Vagina (tissue), 2 donors: ENCODE measurements at regions not wholly inside any gene's neighbourhood (a gene's known extent, or its start where the extent isn't known, plus 50 kb on each side); places are given as distances from the start of the nearest gene placed in this dataset.

Experiments
- DNase-seq, 2 donors: peaks; one replicate each; pipeline ENCODE4 v3.0.0-alpha.2; 2017; ENCODE audit errors: extremely low spot score in 2 of 2
- H3K27ac ChIP-seq: fragments of 200-600 bp; sonication (generic); one replicate; pipeline ENCODE4 v1.5.1; 2019
- H3K27me3 ChIP-seq: fragments of 200-600 bp; sonication (generic); one replicate; pipeline ENCODE4 v1.5.1; 2019
- H3K36me3 ChIP-seq, 2 donors: fragments of 200-600 bp; sonication (generic); one replicate each; pipeline ENCODE4 v1.5.1; 2017 to 2019
- H3K4me1 ChIP-seq: fragments of 200-600 bp; sonication (generic); one replicate; pipeline ENCODE4 v1.5.1; 2019
- H3K4me3 ChIP-seq, 2 donors: fragments of 200-600 bp; sonication (generic); 1 replicate in 1 of 2; 2 replicates in 1 of 2; pipeline ENCODE4 v1.5.1; 2016 to 2019
- H3K9me3 ChIP-seq: fragments of 200-600 bp; sonication (generic); one replicate; pipeline ENCODE4 v1.5.1; 2019
- POLR2A ChIP-seq, 2 donors: fragments of 450-650 bp; IDR thresholded peaks; one replicate each; pipeline ENCODE4 v1.6.1; 2017; ENCODE audit warnings: antibody characterized with exemption in 2 of 2, mild to moderate bottlenecking in 2 of 2, moderate library complexity in 2 of 2
- POLR2AphosphoS5 ChIP-seq, 2 donors: sonication (generic); formaldehyde crosslinking; IDR thresholded peaks; one replicate each; pipeline ENCODE4 v1.9.0; 2017; ENCODE audit warnings: antibody characterized with exemption in 2 of 2, mild to moderate bottlenecking in 2 of 2, low read depth in 1 of 2; ENCODE audit not compliant: insufficient read depth in 1 of 2
- intact Hi-C: fragments of 100-400 bp; cut with DNase I; formaldehyde crosslinking; loops from one replicate; pipeline ENCODE4 v1.15.1; 2023
- TF ChIP-seq, protein P1 (sequence below), 3 experiments: fragments of 450-650 bp in 2 of 3; fragments of 200-600 bp in 1 of 3; sonication (generic) in 1 of 3; IDR thresholded peaks; one replicate each; pipeline ENCODE4 v1.5.1; 2017 to 2019; ENCODE audit warnings: antibody characterized with exemption in 3 of 3, mild to moderate bottlenecking in 2 of 3, moderate library complexity in 2 of 3

GRCh38 chr12:41966916-41967315 lies 177.8 kb downstream of the GXYLT1 start:
- Histone ChIP-seq H3K4me3 (no peak overlapping the region), H3K27me3 (no peaks in the 10 kb centered on the region), H3K27ac (no peak overlapping the region), H3K36me3 (no peaks in the 10 kb centered on the region), H3K9me3 (no peaks in the 10 kb centered on the region), H3K4me1 (peaks cover 5% of the 10 kb centered on the region)
- no peak for DNase-seq
- intact Hi-C loops = no loop called here
- TF ChIP-seq POLR2A (IDR thresholded peaks at IDR 0.05) (no peak), POLR2AphosphoS5 (IDR thresholded peaks at IDR 0.05; ENCODE audit: insufficient read depth in 1 of 2, low read depth in 1 of 2) (no peak)
- TF ChIP-seq, protein P1, sequence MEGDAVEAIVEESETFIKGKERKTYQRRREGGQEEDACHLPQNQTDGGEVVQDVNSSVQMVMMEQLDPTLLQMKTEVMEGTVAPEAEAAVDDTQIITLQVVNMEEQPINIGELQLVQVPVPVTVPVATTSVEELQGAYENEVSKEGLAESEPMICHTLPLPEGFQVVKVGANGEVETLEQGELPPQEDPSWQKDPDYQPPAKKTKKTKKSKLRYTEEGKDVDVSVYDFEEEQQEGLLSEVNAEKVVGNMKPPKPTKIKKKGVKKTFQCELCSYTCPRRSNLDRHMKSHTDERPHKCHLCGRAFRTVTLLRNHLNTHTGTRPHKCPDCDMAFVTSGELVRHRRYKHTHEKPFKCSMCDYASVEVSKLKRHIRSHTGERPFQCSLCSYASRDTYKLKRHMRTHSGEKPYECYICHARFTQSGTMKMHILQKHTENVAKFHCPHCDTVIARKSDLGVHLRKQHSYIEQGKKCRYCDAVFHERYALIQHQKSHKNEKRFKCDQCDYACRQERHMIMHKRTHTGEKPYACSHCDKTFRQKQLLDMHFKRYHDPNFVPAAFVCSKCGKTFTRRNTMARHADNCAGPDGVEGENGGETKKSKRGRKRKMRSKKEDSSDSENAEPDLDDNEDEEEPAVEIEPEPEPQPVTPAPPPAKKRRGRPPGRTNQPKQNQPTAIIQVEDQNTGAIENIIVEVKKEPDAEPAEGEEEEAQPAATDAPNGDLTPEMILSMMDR (IDR thresholded peaks at IDR 0.05) = no peak

DNA sequence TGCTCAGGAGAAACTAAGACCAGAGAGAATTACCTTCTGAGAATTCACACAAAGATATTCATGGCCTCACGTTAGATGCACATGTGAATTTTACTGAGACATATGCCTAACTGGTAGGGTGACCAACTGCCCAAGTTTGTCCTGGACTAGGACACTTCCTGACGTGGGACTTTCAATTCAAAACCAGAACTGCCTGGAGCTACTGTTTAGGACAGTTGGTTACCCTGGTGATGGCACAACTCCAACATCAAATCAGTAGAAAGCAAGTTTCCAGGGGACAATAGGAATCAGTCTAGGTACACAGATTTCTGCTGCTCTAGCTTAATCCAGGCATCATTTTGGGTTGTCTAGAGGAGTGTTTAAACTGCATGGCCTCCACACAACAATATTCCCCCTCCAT lies 178.7 kb downstream of the GXYLT1 start:
- H3K27ac ChIP-seq = no peak overlapping the region
- no peak overlapping the region for H3K4me3 ChIP-seq
- H3K36me3 ChIP-seq = no peaks in the 10 kb centered on the region
- intact Hi-C loops = no loop called here
- no peak for DNase-seq
- peaks cover 5% of the 10 kb centered on the region for H3K4me1 ChIP-seq
- H3K27me3 ChIP-seq = no peaks in the 10 kb centered on the region
- no peaks in the 10 kb centered on the region for H3K9me3 ChIP-seq
- TF ChIP-seq POLR2A (IDR thresholded peaks at IDR 0.05) (no peak), POLR2AphosphoS5 (IDR thresholded peaks at IDR 0.05; ENCODE audit: insufficient read depth in 1 of 2, low read depth in 1 of 2) (no peak)
- TF ChIP-seq, protein P1 (IDR thresholded peaks at IDR 0.05) = no peak

GRCh38 chr12:41963398-41963797 lies 181.3 kb downstream of the GXYLT1 start:
- Histone ChIP-seq H3K27ac (no peak overlapping the region), H3K4me1 (peaks cover 5% of the 10 kb centered on the region), H3K27me3 (no peaks in the 10 kb centered on the region), H3K4me3 (no peak overlapping the region), H3K36me3 (no peaks in the 10 kb centered on the region), H3K9me3 (no peaks in the 10 kb centered on the region)
- intact Hi-C loops = no loop called here
- TF ChIP-seq POLR2AphosphoS5 (IDR thresholded peaks at IDR 0.05; ENCODE audit: insufficient read depth in 1 of 2, low read depth in 1 of 2) (no peak), POLR2A (IDR thresholded peaks at IDR 0.05) (no peak)
- TF ChIP-seq, protein P1 (IDR thresholded peaks at IDR 0.05) = no peak
- DNase-seq = no peak

DNA sequence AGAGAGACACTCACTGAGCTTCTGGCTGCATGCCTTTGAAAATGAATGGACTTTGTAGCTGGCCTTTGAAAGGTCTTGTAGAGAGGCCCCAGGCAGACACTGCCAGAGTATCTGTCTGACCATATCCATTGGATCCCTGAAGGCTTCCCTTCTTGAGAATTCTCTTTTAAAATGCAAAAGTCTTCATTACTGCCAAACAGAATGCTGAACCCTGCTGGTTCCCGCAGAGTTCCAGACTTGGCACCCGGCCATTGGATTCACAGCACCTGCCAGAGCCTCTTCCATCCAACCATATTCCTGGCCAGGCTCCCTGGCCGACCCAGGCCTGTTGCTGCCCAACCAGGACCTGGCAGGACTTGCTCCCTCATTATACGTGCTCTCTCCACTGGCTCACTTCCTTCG lies 182.5 kb downstream of the GXYLT1 start:
- intact Hi-C loops = no loop called here
- Histone ChIP-seq H3K9me3 (no peaks in the 10 kb centered on the region), H3K4me3 (no peak overlapping the region), H3K27ac (no peak overlapping the region), H3K36me3 (no peaks in the 10 kb centered on the region), H3K27me3 (no peaks in the 10 kb centered on the region), H3K4me1 (no peaks in the 10 kb centered on the region)
- no peak for DNase-seq
- TF ChIP-seq POLR2A (IDR thresholded peaks at IDR 0.05) (no peak), POLR2AphosphoS5 (IDR thresholded peaks at IDR 0.05; ENCODE audit: insufficient read depth in 1 of 2, low read depth in 1 of 2) (no peak)
- TF ChIP-seq, protein P1 (IDR thresholded peaks at IDR 0.05) = no peak

GRCh38 chr12:41959271-41959670 lies 185.4 kb downstream of the GXYLT1 start:
- H3K27me3 ChIP-seq = no peaks in the 10 kb centered on the region
- no peaks in the 10 kb centered on the region for H3K4me1 ChIP-seq
- H3K36me3 ChIP-seq = no peaks in the 10 kb centered on the region
- no peak overlapping the region for H3K27ac ChIP-seq
- no peak for DNase-seq
- no peaks in the 10 kb centered on the region for H3K9me3 ChIP-seq
- intact Hi-C loops = no loop called here
- TF ChIP-seq, protein P1 (IDR thresholded peaks at IDR 0.05) = no peak
- TF ChIP-seq POLR2A (IDR thresholded peaks at IDR 0.05) (no peak), POLR2AphosphoS5 (IDR thresholded peaks at IDR 0.05; ENCODE audit: insufficient read depth in 1 of 2, low read depth in 1 of 2) (no peak)
- H3K4me3 ChIP-seq = no peak overlapping the region
